ENCODE measurements at regions not wholly inside any gene's neighbourhood (a gene's known extent, or its start where the extent isn't known, plus 50 kb on each side); places are given as distances from the start of the nearest gene placed in this dataset.

DNA sequence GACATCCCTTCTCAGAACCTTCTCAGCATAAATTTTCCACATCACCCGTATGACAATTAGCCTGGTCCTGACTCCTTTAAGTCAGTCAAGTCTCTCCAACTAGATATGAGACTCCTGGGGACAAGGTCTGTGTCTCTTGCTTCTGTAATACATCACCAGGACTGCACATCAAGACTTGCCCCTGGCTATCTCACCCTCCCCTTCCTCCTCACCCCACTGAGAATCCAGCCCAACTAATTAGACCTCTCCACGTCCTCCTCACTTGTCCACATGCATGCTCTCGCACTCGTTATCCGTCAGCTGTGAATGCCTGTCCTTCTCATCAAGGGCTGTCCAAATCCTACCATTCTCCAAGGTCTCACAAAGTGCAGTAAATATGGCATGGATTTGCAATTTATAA, 542.8 kb downstream of the PTPRU start:
- TF ChIP-seq SNAI2 (CRISPR knock-in tag; IDR thresholded peaks at IDR 0.05) (no peak), ISL1 (CRISPR knock-in tag; IDR thresholded peaks at IDR 0.05) (no peak), ZFP3 (CRISPR knock-in tag; IDR thresholded peaks at IDR 0.05) (no peak), ZNF8 (CRISPR knock-in tag; IDR thresholded peaks at IDR 0.05) (no peak), ZNF70 (CRISPR knock-in tag; IDR thresholded peaks at IDR 0.05) (no peak), TOX (CRISPR knock-in tag; IDR thresholded peaks at IDR 0.05; ENCODE audit: borderline replicate concordance) (no peak), ARNTL (CRISPR knock-in tag; IDR thresholded peaks at IDR 0.05; ENCODE audit: borderline replicate concordance, low read depth) (no peak), RARB (CRISPR knock-in tag; IDR thresholded peaks at IDR 0.05) (no peak), BACH2 (CRISPR knock-in tag; IDR thresholded peaks at IDR 0.05; ENCODE audit: borderline replicate concordance) (no peak), ESRRG (CRISPR knock-in tag; IDR thresholded peaks at IDR 0.05) (no peak)
- TF ChIP-seq, protein P1, sequence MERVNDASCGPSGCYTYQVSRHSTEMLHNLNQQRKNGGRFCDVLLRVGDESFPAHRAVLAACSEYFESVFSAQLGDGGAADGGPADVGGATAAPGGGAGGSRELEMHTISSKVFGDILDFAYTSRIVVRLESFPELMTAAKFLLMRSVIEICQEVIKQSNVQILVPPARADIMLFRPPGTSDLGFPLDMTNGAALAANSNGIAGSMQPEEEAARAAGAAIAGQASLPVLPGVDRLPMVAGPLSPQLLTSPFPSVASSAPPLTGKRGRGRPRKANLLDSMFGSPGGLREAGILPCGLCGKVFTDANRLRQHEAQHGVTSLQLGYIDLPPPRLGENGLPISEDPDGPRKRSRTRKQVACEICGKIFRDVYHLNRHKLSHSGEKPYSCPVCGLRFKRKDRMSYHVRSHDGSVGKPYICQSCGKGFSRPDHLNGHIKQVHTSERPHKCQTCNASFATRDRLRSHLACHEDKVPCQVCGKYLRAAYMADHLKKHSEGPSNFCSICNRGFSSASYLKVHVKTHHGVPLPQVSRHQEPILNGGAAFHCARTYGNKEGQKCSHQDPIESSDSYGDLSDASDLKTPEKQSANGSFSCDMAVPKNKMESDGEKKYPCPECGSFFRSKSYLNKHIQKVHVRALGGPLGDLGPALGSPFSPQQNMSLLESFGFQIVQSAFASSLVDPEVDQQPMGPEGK (CRISPR knock-in tag; IDR thresholded peaks at IDR 0.05; ENCODE audit: borderline replicate concordance), result no peak
- TF ChIP-seq, protein P2, sequence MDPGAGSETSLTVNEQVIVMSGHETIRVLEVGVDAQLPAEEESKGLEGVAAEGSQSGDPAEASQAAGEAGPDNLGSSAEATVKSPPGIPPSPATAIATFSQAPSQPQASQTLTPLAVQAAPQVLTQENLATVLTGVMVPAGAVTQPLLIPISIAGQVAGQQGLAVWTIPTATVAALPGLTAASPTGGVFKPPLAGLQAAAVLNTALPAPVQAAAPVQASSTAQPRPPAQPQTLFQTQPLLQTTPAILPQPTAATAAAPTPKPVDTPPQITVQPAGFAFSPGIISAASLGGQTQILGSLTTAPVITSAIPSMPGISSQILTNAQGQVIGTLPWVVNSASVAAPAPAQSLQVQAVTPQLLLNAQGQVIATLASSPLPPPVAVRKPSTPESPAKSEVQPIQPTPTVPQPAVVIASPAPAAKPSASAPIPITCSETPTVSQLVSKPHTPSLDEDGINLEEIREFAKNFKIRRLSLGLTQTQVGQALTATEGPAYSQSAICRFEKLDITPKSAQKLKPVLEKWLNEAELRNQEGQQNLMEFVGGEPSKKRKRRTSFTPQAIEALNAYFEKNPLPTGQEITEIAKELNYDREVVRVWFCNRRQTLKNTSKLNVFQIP (CRISPR knock-in tag; IDR thresholded peaks at IDR 0.05; ENCODE audit: borderline replicate concordance, low read depth), result no peak
